Naive thymus-derived CD4-positive, alpha-beta T cell (primary cell): ENCODE measurements at regions not wholly inside any gene's neighbourhood (a gene's known extent, or its start where the extent isn't known, plus 50 kb on each side); places are given as distances from the start of the nearest gene placed in this dataset.
"Not testable (repeated sequence)": the region's sequence is repeated elsewhere in the genome, so short reads cannot be mapped to it uniquely, and the experiment has no call there.

ENCODE experiments used
- ATAC-seq: fragments of 150-1000 bp; cut with Tn5 transposase; 2 replicates; pipeline ENCODE4 v1.10.0; 2021; ENCODE audit warnings: mild to moderate bottlenecking, moderate library complexity
- CTCF ChIA-PET: fragments of 350-600 bp; sonication (Branson Sonifier 250); formaldehyde crosslinking; loops from one replicate; lab custom pipeline; 2021; ENCODE audit warnings: antibody characterized with exemption; lab: Charles Lee
- POLR2A ChIA-PET: fragments of 350-600 bp; sonication (Branson Sonifier 250); formaldehyde crosslinking; loops from one replicate; lab custom pipeline; 2021; ENCODE audit warnings: antibody characterized with exemption, inconsistent platforms; lab: Charles Lee
- DNase-seq, 9 donors: peaks; one replicate each; pipeline versions ENCODE4 v3.0.0 to v3.0.0-alpha.2; 2020 to 2022; ENCODE audit warnings: mixed read lengths in 1 of 9
- H3K27ac ChIP-seq: one replicate; pipeline ENCODE4 v1.7.0; 2013; ENCODE audit warnings: mild to moderate bottlenecking, low read depth, low read length, moderate library complexity
- H3K27me3 ChIP-seq, 2 donors: one replicate each; pipeline ENCODE4 v1.7.0; 2013; ENCODE audit warnings: low read length in 2 of 2, mild to moderate bottlenecking in 2 of 2, moderate library complexity in 2 of 2; ENCODE audit not compliant: control insufficient read depth in 2 of 2, insufficient read depth in 2 of 2
- H3K36me3 ChIP-seq, 3 experiments: 1 replicate in 2 of 3; 2 replicates in 1 of 3; pipeline ENCODE4 v1.7.0; 2013; ENCODE audit warnings: low read length in 3 of 3, mild to moderate bottlenecking in 3 of 3, moderate library complexity in 1 of 3; ENCODE audit not compliant: insufficient read depth in 3 of 3, control insufficient read depth in 2 of 3
- H3K4me1 ChIP-seq, 2 donors: one replicate each; pipeline ENCODE4 v1.7.0; 2013; ENCODE audit warnings: low read length in 2 of 2, mild to moderate bottlenecking in 2 of 2, moderate library complexity in 1 of 2; ENCODE audit not compliant: control insufficient read depth in 2 of 2, insufficient read depth in 2 of 2
- H3K4me3 ChIP-seq: 2 replicates; pipeline ENCODE4 v1.7.0; 2013; ENCODE audit warnings: mild to moderate bottlenecking, low read length
- H3K9me3 ChIP-seq, 3 experiments: 1 replicate in 2 of 3; 2 replicates in 1 of 3; pipeline ENCODE4 v1.7.0; 2013; ENCODE audit warnings: low read length in 3 of 3; ENCODE audit not compliant: control insufficient read depth in 2 of 3
- H3K27ac Mint-ChIP-seq, 9 donors: one replicate each; pipeline ENCODE4 v1.8.0; 2020 to 2022; ENCODE audit warnings: mixed read lengths in 9 of 9, mild to moderate bottlenecking in 8 of 9, moderate library complexity in 5 of 9, inconsistent platforms in 2 of 9
- H3K27me3 Mint-ChIP-seq, 5 donors: one replicate each; pipeline ENCODE4 v1.8.0; 2021 to 2022; ENCODE audit warnings: mixed read lengths in 5 of 5, mild to moderate bottlenecking in 1 of 5
- H3K36me3 Mint-ChIP-seq, 5 donors: one replicate each; pipeline ENCODE4 v1.8.0; 2020 to 2022; ENCODE audit warnings: mixed read lengths in 5 of 5, mild to moderate bottlenecking in 3 of 5, inconsistent platforms in 1 of 5
- H3K4me1 Mint-ChIP-seq, 7 donors: one replicate each; pipeline ENCODE4 v1.8.0; 2020 to 2022; ENCODE audit warnings: mixed read lengths in 7 of 7, mild to moderate bottlenecking in 3 of 7, inconsistent platforms in 1 of 7
- H3K4me3 Mint-ChIP-seq, 10 donors: one replicate each; pipeline ENCODE4 v1.8.0; 2020 to 2022; ENCODE audit warnings: mild to moderate bottlenecking in 10 of 10, mixed read lengths in 10 of 10, moderate library complexity in 6 of 10, inconsistent platforms in 2 of 10
- H3K9me3 Mint-ChIP-seq, 11 donors: one replicate each; pipeline ENCODE4 v1.8.0; 2020 to 2022; ENCODE audit warnings: mixed read lengths in 11 of 11, mild to moderate bottlenecking in 4 of 11, inconsistent platforms in 1 of 11, moderate library complexity in 1 of 11
- intact Hi-C, 2 donors: fragments of 100-400 bp; cut with micrococcal nuclease; formaldehyde crosslinking; loops; one replicate each; pipeline ENCODE4 v1.15.1; 2023

DNA sequence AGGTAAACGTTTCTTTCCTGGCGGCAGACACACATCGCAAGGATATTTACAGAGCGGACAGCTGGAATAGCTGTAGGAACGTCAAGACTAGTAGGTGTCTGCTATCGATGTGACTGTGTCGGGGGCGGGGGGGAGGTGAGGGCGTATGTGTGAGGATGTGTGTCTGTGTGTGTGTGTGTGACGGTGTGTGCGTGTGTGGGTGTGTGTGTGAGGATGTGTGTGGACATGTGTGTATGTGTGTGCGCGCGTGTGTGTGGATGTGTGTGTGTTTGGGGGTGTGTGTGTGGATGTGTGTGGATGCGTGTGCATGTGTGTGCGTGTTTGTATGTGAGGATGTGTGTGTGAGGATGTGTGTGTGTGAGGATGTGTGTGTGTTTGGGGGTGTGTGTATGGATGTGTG is 55.4 kb downstream of the PNMA6F start:
- H3K27me3 Mint-ChIP-seq, H3K27me3 ChIP-seq, POLR2A ChIA-PET, intact Hi-C loops, H3K27ac Mint-ChIP-seq, H3K9me3 Mint-ChIP-seq, H3K27ac ChIP-seq, DNase-seq, H3K4me1 ChIP-seq, H3K9me3 ChIP-seq, ATAC-seq, H3K4me3 Mint-ChIP-seq, H3K4me1 Mint-ChIP-seq, H3K4me3 ChIP-seq, H3K36me3 Mint-ChIP-seq, H3K36me3 ChIP-seq: not testable (repeated sequence)
- CTCF ChIA-PET = interaction anchor here (0.7 kb wide), 1 partner anchor 60 kb away, joined by 3 read pairs; no protein-coding TSS in a partner anchor

DNA sequence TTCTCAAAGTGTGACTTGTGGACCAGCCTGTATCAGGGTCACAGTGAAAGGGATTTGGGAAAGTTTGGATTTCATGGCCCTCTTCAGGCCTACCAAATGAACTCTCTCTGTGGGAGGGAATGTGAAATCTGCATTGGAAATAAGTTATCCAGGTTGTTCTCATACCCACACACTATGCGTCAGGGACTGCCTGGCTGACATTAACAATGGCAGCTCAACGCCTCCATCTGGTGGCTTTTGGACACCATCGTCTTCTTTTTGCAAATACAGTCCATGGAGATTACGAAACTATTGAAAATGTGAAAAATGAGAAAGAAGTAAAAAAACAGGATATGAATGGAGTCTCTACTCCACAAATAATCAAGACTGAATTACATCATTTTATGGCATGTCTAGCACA is 61.1 kb downstream of the PNMA6F start:
- intact Hi-C loops, H3K9me3 Mint-ChIP-seq, H3K27ac ChIP-seq, DNase-seq, H3K4me3 Mint-ChIP-seq, CTCF ChIA-PET, H3K27me3 ChIP-seq, H3K27ac Mint-ChIP-seq, ATAC-seq, H3K4me1 ChIP-seq, H3K36me3 Mint-ChIP-seq, H3K36me3 ChIP-seq, H3K27me3 Mint-ChIP-seq, POLR2A ChIA-PET, H3K4me1 Mint-ChIP-seq, H3K9me3 ChIP-seq, H3K4me3 ChIP-seq: not testable (repeated sequence)

DNA sequence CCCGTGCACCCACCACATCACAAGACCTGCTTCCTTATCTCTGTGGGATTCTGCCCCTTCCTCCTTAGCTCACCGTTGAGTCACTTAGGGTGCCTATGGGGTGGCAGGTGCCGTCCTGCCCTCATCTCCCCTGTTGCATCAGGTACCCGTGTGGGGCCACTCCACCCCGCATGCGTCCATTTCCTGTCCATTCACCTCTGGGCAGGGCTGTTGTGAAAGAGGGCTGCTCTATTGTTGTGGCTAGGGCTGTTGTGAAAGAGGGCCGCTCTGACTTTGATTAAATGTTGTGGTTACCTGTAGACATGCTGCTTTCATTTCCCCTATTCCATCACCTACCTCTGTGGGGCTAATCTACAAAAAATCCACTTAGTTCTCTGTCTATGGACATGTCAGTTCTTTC is 68.3 kb downstream of the PNMA6F start:
- H3K36me3 Mint-ChIP-seq, ATAC-seq, intact Hi-C loops: not testable (repeated sequence)

DNA sequence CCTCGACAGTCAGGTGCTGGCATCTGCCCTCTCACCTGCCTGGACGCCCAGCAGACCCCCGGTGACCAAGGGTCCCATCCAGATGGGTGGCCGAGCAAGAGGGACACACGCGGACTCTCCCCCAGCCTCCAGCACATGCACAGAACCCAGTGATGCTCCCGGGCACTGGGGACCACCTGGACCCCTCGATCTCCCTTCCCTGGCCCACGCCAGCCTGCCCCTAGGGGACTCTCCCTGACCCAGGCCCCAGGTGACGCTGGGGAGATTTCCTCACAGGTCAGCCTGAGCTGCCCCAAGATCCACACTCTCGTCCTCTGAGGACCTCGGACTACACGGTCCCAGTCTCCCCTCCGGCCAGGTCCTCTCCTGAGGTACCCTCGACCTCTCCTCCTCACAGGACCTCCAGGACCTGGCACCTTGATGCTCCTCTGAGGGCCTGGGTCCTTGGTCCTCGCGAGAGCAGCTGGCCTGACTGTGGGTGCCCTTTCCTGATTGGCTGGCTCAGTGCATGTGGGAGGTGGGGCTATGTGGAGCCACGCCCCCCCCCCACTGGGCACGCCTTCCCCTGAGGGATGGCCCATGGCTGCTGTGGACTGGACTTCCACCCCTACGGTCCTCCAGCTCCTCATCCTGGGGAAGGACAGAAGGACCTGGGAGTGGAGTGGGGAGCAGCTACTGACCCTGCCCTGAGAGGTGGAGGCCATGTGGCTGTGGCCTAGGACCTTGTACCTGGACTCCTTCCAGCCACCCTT is 69.0 kb downstream of the PNMA6F start:
- H3K27me3 Mint-ChIP-seq, H3K27ac ChIP-seq, CTCF ChIA-PET, H3K4me3 Mint-ChIP-seq, H3K9me3 Mint-ChIP-seq, DNase-seq, ATAC-seq, POLR2A ChIA-PET, H3K36me3 ChIP-seq, H3K27me3 ChIP-seq, H3K4me3 ChIP-seq, H3K36me3 Mint-ChIP-seq, H3K4me1 Mint-ChIP-seq, H3K27ac Mint-ChIP-seq, H3K9me3 ChIP-seq, H3K4me1 ChIP-seq, intact Hi-C loops: not testable (repeated sequence)

More for the DNA sequence above, 68.3 kb downstream of the PNMA6F start:
- H3K4me1 Mint-ChIP-seq, H3K4me1 ChIP-seq, POLR2A ChIA-PET, DNase-seq, H3K4me3 ChIP-seq, H3K36me3 ChIP-seq, H3K4me3 Mint-ChIP-seq, H3K27me3 Mint-ChIP-seq, H3K27me3 ChIP-seq, H3K9me3 ChIP-seq, CTCF ChIA-PET, H3K9me3 Mint-ChIP-seq, H3K27ac ChIP-seq, H3K27ac Mint-ChIP-seq: not testable (repeated sequence)

DNA sequence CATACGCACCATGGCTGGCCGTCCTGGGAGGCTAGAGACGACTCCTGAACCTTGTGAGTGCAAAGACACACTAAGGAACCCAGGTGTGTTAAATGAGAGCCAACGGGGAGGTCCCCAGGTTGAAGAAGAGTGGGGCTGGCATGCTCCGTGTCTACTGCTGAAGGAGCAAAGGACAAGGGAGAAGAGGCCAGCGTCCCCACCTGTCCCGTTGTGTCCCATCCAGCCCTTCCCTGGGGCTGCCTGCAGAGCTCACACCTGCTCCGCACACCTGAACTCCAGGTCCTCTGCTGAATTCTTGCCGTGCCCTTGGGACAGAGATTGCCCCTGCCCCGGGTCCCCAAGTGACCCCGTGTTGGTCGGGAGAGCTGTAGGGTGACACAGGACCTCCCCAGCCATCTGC is 69.6 kb downstream of the PNMA6F start:
- H3K4me3 ChIP-seq, H3K9me3 Mint-ChIP-seq, intact Hi-C loops, ATAC-seq, H3K27me3 ChIP-seq, H3K4me3 Mint-ChIP-seq, CTCF ChIA-PET, H3K27ac ChIP-seq, H3K4me1 ChIP-seq, H3K27ac Mint-ChIP-seq, H3K4me1 Mint-ChIP-seq, H3K36me3 Mint-ChIP-seq, POLR2A ChIA-PET, H3K36me3 ChIP-seq, H3K9me3 ChIP-seq, H3K27me3 Mint-ChIP-seq, DNase-seq: not testable (repeated sequence)

DNA sequence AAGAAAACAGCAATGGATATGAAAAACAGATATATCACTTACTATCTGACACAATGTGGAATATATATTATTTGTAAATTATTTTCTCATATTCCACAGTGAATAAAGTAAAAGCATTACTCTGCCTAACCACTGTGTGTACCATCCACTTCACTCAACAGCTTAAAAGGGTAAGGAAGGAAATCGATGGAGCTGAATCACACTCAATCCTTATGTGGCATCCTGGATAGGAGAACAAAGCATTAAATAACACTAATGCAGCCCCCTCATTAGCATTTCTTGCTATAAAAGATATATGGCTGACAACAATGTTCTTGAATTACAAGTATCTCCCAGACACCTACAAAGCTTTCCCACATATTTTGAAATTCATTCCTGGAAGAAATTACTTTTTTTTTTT is 70.8 kb downstream of the PNMA6F start:
- ATAC-seq, H3K4me3 ChIP-seq, H3K9me3 ChIP-seq, intact Hi-C loops, H3K4me1 ChIP-seq, H3K9me3 Mint-ChIP-seq, POLR2A ChIA-PET, H3K27me3 ChIP-seq, H3K4me1 Mint-ChIP-seq, DNase-seq, H3K36me3 Mint-ChIP-seq, CTCF ChIA-PET, H3K4me3 Mint-ChIP-seq, H3K27me3 Mint-ChIP-seq, H3K36me3 ChIP-seq, H3K27ac Mint-ChIP-seq, H3K27ac ChIP-seq: not testable (repeated sequence)

DNA sequence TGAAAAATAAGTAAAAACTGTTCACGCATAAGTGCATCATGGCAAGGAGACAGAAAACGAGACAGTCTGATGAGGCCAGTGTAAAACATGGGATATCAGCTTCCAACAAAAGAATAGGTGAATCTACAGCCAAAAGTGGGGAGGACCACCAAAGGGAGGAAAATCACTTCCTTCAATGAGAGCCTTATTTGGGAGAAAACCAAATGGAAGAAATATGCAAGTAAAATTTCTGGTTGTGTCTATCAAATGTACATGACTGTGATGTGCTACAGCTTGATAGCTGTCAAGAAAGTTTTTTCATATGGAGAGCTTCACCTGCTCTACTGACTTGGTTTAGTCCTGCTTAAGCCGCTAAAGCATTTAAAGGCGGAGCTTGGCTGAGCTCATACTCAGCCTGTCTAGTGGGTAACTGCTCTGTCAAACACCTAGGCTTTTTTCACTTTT is 66.2 kb downstream of the MAGEA1 start:
- Mint-ChIP-seq H3K9me3 (no peaks in the 10 kb centered on the region), H3K36me3 (no peaks in the 10 kb centered on the region), H3K4me1 (peaks cover 0 to 6% (median 0%) of the 10 kb centered on the region in 7 donors), H3K4me3 (peak overlapping the region in 3 of 10 donors; percentile 38 to 63 (median 56)), H3K27ac (no peak overlapping the region), H3K27me3 (peaks cover 0 to 32% (median 4%) of the 10 kb centered on the region in 5 donors)
- DNase-seq (peak in 3 of 9 donors; percentile 3 to 23 (median 8)), ATAC-seq (no peak)
- no peaks in the 10 kb centered on the region for H3K4me1 ChIP-seq
- POLR2A ChIA-PET = no interaction called here
- H3K27me3 ChIP-seq = no peaks in the 10 kb centered on the region
- CTCF ChIA-PET = no interaction called here
- intact Hi-C loops = no loop called here
- no peak overlapping the region for H3K4me3 ChIP-seq
- no peaks in the 10 kb centered on the region for H3K36me3 ChIP-seq
- H3K27ac ChIP-seq = no peak overlapping the region
- no peaks in the 10 kb centered on the region for H3K9me3 ChIP-seq
